ENCODE measurements at regions not wholly inside any gene's neighbourhood (a gene's known extent, or its start where the extent isn't known, plus 50 kb on each side); places are given as distances from the start of the nearest gene placed in this dataset.
A peak's percentile ranks its signal among the peaks of the same experiment; 100 is the strongest.

GRCh38 chr13:89951341-89951740 is 1396.1 kb upstream of the MIR17HG start:
- DNase-seq (ENCODE audit: low read depth), result no peak

- no peak for DNase-seq (ENCODE audit: low read depth)
These were observed 1393.9 kb upstream of the MIR17HG start for GRCh38 chr13:89953581-89953980.

- no peak for DNase-seq (ENCODE audit: low read depth)
These were observed 1391.7 kb upstream of the MIR17HG start for GRCh38 chr13:89955773-89956172.

GRCh38 chr13:89959074-89959473 is 1388.4 kb upstream of the MIR17HG start:
- no peak for DNase-seq (ENCODE audit: low read depth)

- no peak for DNase-seq (ENCODE audit: low read depth)
These were observed 1382.2 kb upstream of the MIR17HG start for GRCh38 chr13:89965252-89965651.

GRCh38 chr13:89966524-89966923 is 1381.0 kb upstream of the MIR17HG start:
- DNase-seq (ENCODE audit: low read depth), result no peak

GRCh38 chr13:89967701-89968100 is 1379.8 kb upstream of the MIR17HG start:
- DNase-seq (ENCODE audit: low read depth), result no peak

GRCh38 chr13:89968470-89968869 is 1379.0 kb upstream of the MIR17HG start:
- DNase-seq (ENCODE audit: low read depth), result no peak

- DNase-seq (ENCODE audit: low read depth), result no peak
These were observed 1377.2 kb upstream of the MIR17HG start for GRCh38 chr13:89970353-89970709.

- DNase-seq (ENCODE audit: low read depth), result no peak
These were observed 1370.3 kb upstream of the MIR17HG start for GRCh38 chr13:89977203-89977602.

- DNase-seq (ENCODE audit: low read depth), result no peak
These were observed 1366.6 kb upstream of the MIR17HG start for GRCh38 chr13:89980896-89981295.

GRCh38 chr13:89982407-89983095 is 1364.9 kb upstream of the MIR17HG start:
- DNase-seq (ENCODE audit: low read depth), result peak; percentile 1

GRCh38 chr13:89988206-89988605 is 1359.3 kb upstream of the MIR17HG start:
- no peak for DNase-seq (ENCODE audit: low read depth)

GRCh38 chr13:90003566-90003965 is 1343.9 kb upstream of the MIR17HG start:
- DNase-seq (ENCODE audit: low read depth), result no peak

GRCh38 chr13:90008707-90009149 is 1338.8 kb upstream of the MIR17HG start:
- DNase-seq (ENCODE audit: low read depth), result no peak

- DNase-seq (ENCODE audit: low read depth), result no peak
These were observed 1333.4 kb upstream of the MIR17HG start for GRCh38 chr13:90014038-90014437.

- DNase-seq (ENCODE audit: low read depth), result no peak
These were observed 1331.7 kb upstream of the MIR17HG start for GRCh38 chr13:90015565-90016507.

- no peak for DNase-seq (ENCODE audit: low read depth)
These were observed 1330.8 kb upstream of the MIR17HG start for GRCh38 chr13:90016688-90017087.

- DNase-seq (ENCODE audit: low read depth), result no peak
These were observed 1326.9 kb upstream of the MIR17HG start for GRCh38 chr13:90020536-90021070.

- DNase-seq (ENCODE audit: low read depth), result no peak
These were observed 1320.1 kb upstream of the MIR17HG start for GRCh38 chr13:90027409-90027808.

- no peak for DNase-seq (ENCODE audit: low read depth)
These were observed 1315.2 kb upstream of the MIR17HG start for GRCh38 chr13:90032313-90032712.

GRCh38 chr13:90032841-90033493 is 1314.5 kb upstream of the MIR17HG start:
- no peak for DNase-seq (ENCODE audit: low read depth)
